MM.1S (cell line): ENCODE measurements at regions not wholly inside any gene's neighbourhood (a gene's known extent, or its start where the extent isn't known, plus 50 kb on each side); places are given as distances from the start of the nearest gene placed in this dataset.

Source experiments
- DNase-seq: peaks from one replicate; pipeline ENCODE4 v3.0.0-alpha.2; 2015
- H2AFZ ChIP-seq: fragments of 300-600 bp; sonication (generic); 2 replicates; pipeline ENCODE4 v1.6.0; 2016; ENCODE audit warnings: antibody characterized with exemption, low read length
- H3F3A ChIP-seq: fragments of 300-600 bp; sonication (generic); 2 replicates; pipeline ENCODE4 v1.6.1; 2016; ENCODE audit warnings: mild to moderate bottlenecking, antibody characterized with exemption, low read length, moderate library complexity, mixed read lengths; ENCODE audit not compliant: insufficient read depth
- H3K27ac ChIP-seq: fragments of 300-600 bp; sonication (generic); 2 replicates; pipeline ENCODE4 v1.5.1; 2016; ENCODE audit warnings: mild to moderate bottlenecking, low read length
- H3K27me3 ChIP-seq: fragments of 300-600 bp; sonication (generic); replicated peaks from 2 replicates; pipeline ENCODE4 v1.6.0; 2016; ENCODE audit warnings: low read length; ENCODE audit not compliant: insufficient read depth
- H3K36me3 ChIP-seq: fragments of 300-600 bp; sonication (generic); replicated peaks from 2 replicates; pipeline ENCODE4 v1.6.1; 2016; ENCODE audit warnings: mild to moderate bottlenecking, low read length, mixed read lengths; ENCODE audit not compliant: insufficient read depth
- H3K4me1 ChIP-seq: fragments of 300-600 bp; sonication (generic); 2 replicates; pipeline ENCODE4 v1.6.1; 2016; ENCODE audit warnings: low read length, mixed read lengths
- H3K4me2 ChIP-seq: fragments of 300-600 bp; sonication (generic); 2 replicates; pipeline ENCODE4 v1.6.0; 2016; ENCODE audit warnings: low read depth, low read length
- H3K4me3 ChIP-seq: fragments of 300-600 bp; sonication (generic); 2 replicates; pipeline ENCODE4 v1.5.1; 2016; ENCODE audit warnings: low read length, mixed read lengths
- H3K79me2 ChIP-seq: fragments of 300-600 bp; sonication (generic); 2 replicates; pipeline ENCODE4 v1.6.1; 2016; ENCODE audit warnings: mixed run types, low read length, mixed read lengths
- H3K9ac ChIP-seq: fragments of 300-600 bp; sonication (generic); 2 replicates; pipeline ENCODE4 v1.6.1; 2016; ENCODE audit warnings: low read length, mixed read lengths
- H3K9me2 ChIP-seq: fragments of 300-600 bp; sonication (generic); replicated peaks from 2 replicates; pipeline ENCODE4 v1.6.1; 2016; ENCODE audit warnings: mild to moderate bottlenecking, low read length, mixed read lengths; ENCODE audit not compliant: insufficient read depth
- H3K9me3 ChIP-seq: fragments of 300-600 bp; sonication (generic); replicated peaks from 2 replicates; pipeline ENCODE4 v1.6.1; 2016; ENCODE audit warnings: mild to moderate bottlenecking, low read length, mixed read lengths; ENCODE audit not compliant: insufficient read depth
- H4K20me1 ChIP-seq: fragments of 300-600 bp; sonication (generic); 2 replicates; pipeline ENCODE4 v1.6.1; 2016; ENCODE audit warnings: mild to moderate bottlenecking, low read length, moderate library complexity, mixed read lengths; ENCODE audit not compliant: insufficient read depth
- CTCF ChIP-seq: fragments of 300-600 bp; sonication (generic); IDR thresholded peaks from 2 replicates; pipeline ENCODE4 v1.5.1; 2016; ENCODE audit warnings: antibody characterized with exemption, low read length, mixed read lengths
- EZH2 ChIP-seq: fragments of 300-600 bp; sonication (generic); optimal IDR thresholded peaks from 2 replicates; pipeline ENCODE3; 2017; ENCODE audit warnings: low read depth, mild to moderate bottlenecking, antibody characterized with exemption, low read length, mixed read lengths
- EZH2phosphoT487 ChIP-seq: fragments of 300-600 bp; sonication (generic); IDR thresholded peaks from 2 replicates; pipeline ENCODE4 v1.6.1; 2018; ENCODE audit warnings: antibody characterized with exemption, low read length

GRCh38 chr5:124606093-124606492, 140.3 kb downstream of the ZNF608 start:
- Histone ChIP-seq H3K9me3 (no peaks in the 10 kb centered on the region), H3K79me2 (no peaks in the 10 kb centered on the region), H3K4me3 (no peak overlapping the region), H3K9ac (no peak overlapping the region), H3K36me3 (no peaks in the 10 kb centered on the region), H3F3A (no peaks in the 10 kb centered on the region), H3K4me1 (no peaks in the 10 kb centered on the region), H3K27ac (no peak overlapping the region), H2AFZ (no peak overlapping the region), H3K4me2 (no peak overlapping the region), H4K20me1 (no peaks in the 10 kb centered on the region), H3K27me3 (no peaks in the 10 kb centered on the region), H3K9me2 (no peaks in the 10 kb centered on the region; the same call in 1 of the 2 replicates)
- no peak for DNase-seq
- TF ChIP-seq CTCF, result no peak
- no peak for TF ChIP-seq EZH2phosphoT487
- TF ChIP-seq EZH2, result no peak

GRCh38 chr5:124605541-124605940, 140.9 kb downstream of the ZNF608 start:
- H3F3A ChIP-seq, result no peaks in the 10 kb centered on the region
- no peaks in the 10 kb centered on the region for H3K27me3 ChIP-seq
- H3K9me2 ChIP-seq, result no peaks in the 10 kb centered on the region; the same call in 1 of the 2 replicates
- no peak overlapping the region for H3K9ac ChIP-seq
- H4K20me1 ChIP-seq, result no peaks in the 10 kb centered on the region
- H3K36me3 ChIP-seq, result no peaks in the 10 kb centered on the region
- H3K4me3 ChIP-seq, result no peak overlapping the region
- no peaks in the 10 kb centered on the region for H3K79me2 ChIP-seq
- H3K4me1 ChIP-seq, result no peaks in the 10 kb centered on the region
- no peak overlapping the region for H2AFZ ChIP-seq
- no peak overlapping the region for H3K4me2 ChIP-seq
- DNase-seq, result no peak
- no peak overlapping the region for H3K27ac ChIP-seq
- no peak for TF ChIP-seq CTCF
- TF ChIP-seq EZH2, result no peak
- no peak for TF ChIP-seq EZH2phosphoT487
- H3K9me3 ChIP-seq, result no peaks in the 10 kb centered on the region

DNA sequence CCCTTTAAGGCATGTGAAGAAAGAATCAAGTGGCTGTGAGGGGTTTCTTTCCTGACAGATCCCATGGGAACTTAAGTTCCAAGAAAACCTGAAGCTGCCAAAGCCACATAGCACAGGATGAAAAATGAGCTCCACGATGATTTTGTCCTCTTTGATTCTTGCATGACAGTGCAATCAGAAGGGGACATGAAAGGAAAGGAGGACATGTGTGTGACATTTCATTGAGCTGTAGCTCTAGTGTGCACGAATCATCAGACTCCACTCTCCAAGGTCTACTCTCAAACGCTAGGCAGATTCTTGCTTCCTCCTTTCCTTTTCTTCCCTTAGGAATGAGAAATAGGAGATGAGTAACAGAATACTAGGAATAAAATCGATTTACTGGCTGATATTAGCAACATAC, 142.0 kb downstream of the ZNF608 start:
- H4K20me1 ChIP-seq, result no peaks in the 10 kb centered on the region
- no peaks in the 10 kb centered on the region for H3K79me2 ChIP-seq
- H3F3A ChIP-seq, result no peaks in the 10 kb centered on the region
- no peak overlapping the region for H2AFZ ChIP-seq
- DNase-seq, result no peak
- no peak for TF ChIP-seq EZH2
- H3K9me2 ChIP-seq, result no peaks in the 10 kb centered on the region; the same call in 1 of the 2 replicates
- no peak overlapping the region for H3K9ac ChIP-seq
- H3K27me3 ChIP-seq, result no peaks in the 10 kb centered on the region
- H3K27ac ChIP-seq, result no peak overlapping the region
- no peak overlapping the region for H3K4me3 ChIP-seq
- no peaks in the 10 kb centered on the region for H3K4me1 ChIP-seq
- H3K4me2 ChIP-seq, result no peak overlapping the region
- H3K9me3 ChIP-seq, result no peaks in the 10 kb centered on the region
- H3K36me3 ChIP-seq, result no peaks in the 10 kb centered on the region

DNA sequence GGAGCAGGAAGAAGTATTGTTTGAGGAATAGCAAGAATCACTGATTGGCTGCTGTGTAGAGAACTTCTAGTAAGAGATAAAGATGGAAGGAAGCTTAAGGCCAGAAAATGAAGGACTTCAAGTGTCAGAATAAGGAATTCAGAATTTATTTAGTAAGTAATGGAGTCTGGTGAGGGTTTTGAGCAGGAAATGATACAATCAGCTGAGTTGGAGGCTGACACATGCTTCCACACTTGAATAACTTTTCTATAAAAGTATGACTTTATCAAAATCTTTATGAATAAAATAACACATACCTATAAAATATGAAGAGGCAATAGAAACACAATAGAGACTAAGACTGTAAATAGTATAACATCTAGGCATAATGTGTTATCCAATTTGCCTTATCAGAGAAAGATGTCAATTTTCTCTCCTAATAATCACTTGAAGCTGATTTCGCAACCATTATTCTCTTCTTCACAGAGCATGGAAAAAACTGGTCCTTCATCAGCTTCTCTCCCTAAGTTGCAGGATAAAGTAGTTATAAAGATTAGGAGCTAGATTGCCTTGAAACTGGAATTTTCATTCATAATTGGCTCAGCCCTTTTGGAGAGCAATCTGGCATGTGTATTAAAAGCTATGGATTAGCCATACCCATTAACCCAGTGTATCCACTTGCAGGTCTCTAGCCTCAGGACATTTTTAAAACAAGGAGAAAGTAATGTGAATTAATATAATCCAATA, 143.4 kb downstream of the ZNF608 start:
- no peaks in the 10 kb centered on the region for H4K20me1 ChIP-seq
- H3K4me1 ChIP-seq, result no peaks in the 10 kb centered on the region
- no peak overlapping the region for H2AFZ ChIP-seq
- H3K4me3 ChIP-seq, result no peak overlapping the region
- no peaks in the 10 kb centered on the region; the same call in 1 of the 2 replicates for H3K9me2 ChIP-seq
- H3F3A ChIP-seq, result no peaks in the 10 kb centered on the region
- no peak overlapping the region for H3K27ac ChIP-seq
- H3K9ac ChIP-seq, result no peak overlapping the region
- no peaks in the 10 kb centered on the region for H3K9me3 ChIP-seq
- no peaks in the 10 kb centered on the region for H3K79me2 ChIP-seq
- TF ChIP-seq EZH2 (no peak), CTCF (no peak), EZH2phosphoT487 (no peak)
- no peaks in the 10 kb centered on the region for H3K36me3 ChIP-seq
- H3K27me3 ChIP-seq, result no peaks in the 10 kb centered on the region
- H3K4me2 ChIP-seq, result no peak overlapping the region
- no peak for DNase-seq
